Cardiac fibroblast (primary cell): ENCODE measurements at regions not wholly inside any gene's neighbourhood (a gene's known extent, or its start where the extent isn't known, plus 50 kb on each side); places are given as distances from the start of the nearest gene placed in this dataset.
"Not testable (repeated sequence)": the region's sequence is repeated elsewhere in the genome, so short reads cannot be mapped to it uniquely, and the experiment has no call there.

Experiments
- DNase-seq, 2 donors: peaks; one replicate each; pipeline versions ENCODE4 v3.0.0 to v3.0.0-alpha.2; 2010; ENCODE audit warnings: low read depth in 2 of 2
- H3K4me3 ChIP-seq, 2 donors: replicated peaks in 1 of 2; 1 replicate in 1 of 2; 2 replicates in 1 of 2; pipeline ENCODE4 v1.5.1; 2011; ENCODE audit warnings: low read depth in 2 of 2, low read length in 2 of 2, mild to moderate bottlenecking in 2 of 2, moderate library complexity in 1 of 2
- TF ChIP-seq, protein P1 (sequence below): IDR thresholded peaks from one replicate; pipeline ENCODE4 v1.5.1; 2011; ENCODE audit warnings: low read depth, mild to moderate bottlenecking, low read length, inconsistent platforms

DNA sequence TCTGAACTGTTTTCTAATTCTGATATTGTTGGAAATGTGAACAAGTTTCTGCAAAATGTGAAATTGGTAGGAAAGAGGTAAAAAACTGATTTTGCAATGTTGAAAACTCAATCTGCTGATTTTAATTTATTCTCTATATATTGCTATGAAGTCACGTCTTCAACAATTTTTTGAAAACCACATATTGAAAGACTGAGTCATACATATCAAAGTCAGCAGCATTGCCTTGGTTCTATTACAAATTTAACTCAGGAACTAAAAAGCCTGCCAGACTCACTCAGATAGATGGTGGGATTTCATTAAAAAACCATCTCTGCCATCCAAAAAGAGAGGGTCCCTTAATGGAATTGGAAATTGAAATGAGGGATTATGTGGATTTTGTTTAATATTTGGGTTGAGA, 351.4 kb downstream of the CNTN3 start:
- TF ChIP-seq, protein P1, sequence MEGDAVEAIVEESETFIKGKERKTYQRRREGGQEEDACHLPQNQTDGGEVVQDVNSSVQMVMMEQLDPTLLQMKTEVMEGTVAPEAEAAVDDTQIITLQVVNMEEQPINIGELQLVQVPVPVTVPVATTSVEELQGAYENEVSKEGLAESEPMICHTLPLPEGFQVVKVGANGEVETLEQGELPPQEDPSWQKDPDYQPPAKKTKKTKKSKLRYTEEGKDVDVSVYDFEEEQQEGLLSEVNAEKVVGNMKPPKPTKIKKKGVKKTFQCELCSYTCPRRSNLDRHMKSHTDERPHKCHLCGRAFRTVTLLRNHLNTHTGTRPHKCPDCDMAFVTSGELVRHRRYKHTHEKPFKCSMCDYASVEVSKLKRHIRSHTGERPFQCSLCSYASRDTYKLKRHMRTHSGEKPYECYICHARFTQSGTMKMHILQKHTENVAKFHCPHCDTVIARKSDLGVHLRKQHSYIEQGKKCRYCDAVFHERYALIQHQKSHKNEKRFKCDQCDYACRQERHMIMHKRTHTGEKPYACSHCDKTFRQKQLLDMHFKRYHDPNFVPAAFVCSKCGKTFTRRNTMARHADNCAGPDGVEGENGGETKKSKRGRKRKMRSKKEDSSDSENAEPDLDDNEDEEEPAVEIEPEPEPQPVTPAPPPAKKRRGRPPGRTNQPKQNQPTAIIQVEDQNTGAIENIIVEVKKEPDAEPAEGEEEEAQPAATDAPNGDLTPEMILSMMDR: no peak
- no peak overlapping the region for H3K4me3 ChIP-seq
- DNase-seq: peak in 1 of 2 donors; percentile 18

DNA sequence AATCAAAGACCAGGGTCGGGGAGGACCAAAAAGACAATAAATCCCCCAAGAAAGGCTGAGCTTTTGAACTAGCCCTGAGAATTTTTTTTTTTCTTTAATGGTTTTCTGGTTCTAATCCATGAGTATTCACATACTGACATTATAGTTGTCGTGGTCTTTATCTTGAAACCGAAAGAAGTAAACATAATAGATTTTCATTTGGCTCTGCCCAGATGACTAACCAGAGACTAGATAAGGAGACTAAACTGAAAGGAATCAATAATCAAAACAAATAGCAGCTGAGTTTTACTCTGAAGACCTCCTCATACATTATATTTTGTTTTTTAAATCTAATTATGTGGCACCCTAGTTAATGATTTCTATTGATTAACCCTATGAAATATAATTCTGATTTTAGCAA, 381.4 kb downstream of the CNTN3 start:
- no peak overlapping the region for H3K4me3 ChIP-seq
- TF ChIP-seq, protein P1: no peak
- no peak for DNase-seq

GRCh38 chr3:74217467-74217866, 397.0 kb downstream of the CNTN3 start:
- no peak for DNase-seq
- TF ChIP-seq, protein P1: no peak
- no peak overlapping the region for H3K4me3 ChIP-seq

DNA sequence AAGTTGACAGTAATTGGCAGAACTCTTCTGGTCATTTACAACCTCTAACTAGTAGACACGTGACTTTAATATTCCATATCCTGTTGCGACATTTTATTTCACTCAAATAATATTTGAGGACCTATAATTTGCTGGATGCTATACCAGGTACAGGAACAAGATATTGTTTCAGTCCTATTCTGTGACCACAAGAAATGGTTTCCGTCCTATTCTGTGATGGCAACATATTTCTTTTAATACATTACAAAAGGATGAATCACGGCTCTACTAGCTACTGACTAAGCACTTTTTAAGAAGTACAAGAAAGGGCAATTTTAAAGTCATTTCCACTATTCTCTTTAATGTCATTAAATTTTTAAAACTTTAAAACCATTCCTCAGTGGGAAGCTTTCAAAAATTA, 400.2 kb downstream of the CNTN3 start:
- no peak overlapping the region for H3K4me3 ChIP-seq
- DNase-seq: peak in 1 of 2 donors; percentile 28
- TF ChIP-seq, protein P1: no peak

GRCh38 chr3:74210739-74211138, 403.7 kb downstream of the CNTN3 start:
- DNase-seq: no peak
- no peak overlapping the region for H3K4me3 ChIP-seq
- TF ChIP-seq, protein P1: no peak

DNA sequence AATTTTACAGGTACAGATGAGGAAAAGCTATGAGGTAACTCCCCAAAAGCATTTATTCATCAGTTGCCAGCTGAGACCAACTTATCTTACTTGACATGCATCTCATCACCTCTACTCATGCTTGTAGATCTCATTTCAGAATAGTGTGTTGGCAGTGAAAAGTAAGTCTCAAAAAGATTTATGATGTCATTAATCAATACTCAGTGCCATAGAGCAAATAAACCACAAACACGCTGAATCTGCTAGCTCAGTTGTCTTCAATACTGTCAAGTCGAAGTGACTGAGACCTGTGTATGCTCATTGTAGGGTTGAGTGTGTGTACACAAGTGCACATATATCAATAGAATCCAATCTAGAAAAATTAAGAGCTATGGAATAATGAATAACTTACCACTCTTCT, 413.5 kb downstream of the CNTN3 start:
- no peak overlapping the region for H3K4me3 ChIP-seq
- TF ChIP-seq, protein P1: no peak
- DNase-seq: no peak

GRCh38 chr3:74178664-74179063, 435.8 kb downstream of the CNTN3 start:
- DNase-seq, H3K4me3 ChIP-seq: not testable (repeated sequence)
